HEK293 (cell line): ENCODE measurements at regions not wholly inside any gene's neighbourhood (a gene's known extent, or its start where the extent isn't known, plus 50 kb on each side); places are given as distances from the start of the nearest gene placed in this dataset.

Experiments used
- GLI2 ChIP-seq: fragments of 450-650 bp; formaldehyde crosslinking; IDR thresholded peaks from 2 replicates; pipeline ENCODE4; 2017; ENCODE audit warnings: missing biosample characterization, missing genetic modification characterization, low read depth, borderline replicate concordance
- PRDM1 ChIP-seq: fragments of 450-650 bp; formaldehyde crosslinking; IDR thresholded peaks from 2 replicates; pipeline ENCODE4; 2016; ENCODE audit warnings: missing biosample characterization, missing genetic modification characterization
- SP3 ChIP-seq: fragments of 450-650 bp; formaldehyde crosslinking; IDR thresholded peaks from 2 replicates; pipeline ENCODE4 v1.5.1; 2016; ENCODE audit warnings: missing biosample characterization, missing genetic modification characterization
- ZBTB17 ChIP-seq: fragments of 450-650 bp; formaldehyde crosslinking; IDR thresholded peaks from 2 replicates; pipeline ENCODE4 v1.5.1; 2016; ENCODE audit warnings: missing biosample characterization, missing genetic modification characterization
- ZNF157 ChIP-seq: fragments of 450-650 bp; formaldehyde crosslinking; IDR thresholded peaks from 2 replicates; pipeline ENCODE4 v1.5.1; 2016; ENCODE audit warnings: missing biosample characterization, missing genetic modification characterization
- ZNF211 ChIP-seq: fragments of 450-650 bp; formaldehyde crosslinking; IDR thresholded peaks from 2 replicates; pipeline ENCODE4 v1.5.1; 2016; ENCODE audit warnings: low read depth, missing biosample characterization, missing genetic modification characterization
- ZNF24 ChIP-seq: fragments of 450-650 bp; formaldehyde crosslinking; IDR thresholded peaks from 2 replicates; pipeline ENCODE4 v1.5.1; 2016; ENCODE audit warnings: missing biosample characterization, missing genetic modification characterization
- ZNF274 ChIP-seq, 2 experiments: fragments of 200-500 bp in 1 of 2; fragments of 450-650 bp in 1 of 2; sonication (Bioruptor generic) in 1 of 2; formaldehyde crosslinking in 1 of 2; IDR thresholded peaks; 2 replicates each; pipeline versions ENCODE4 v1.5.1 to v1.6.1; 2014 to 2016; ENCODE audit warnings: borderline replicate concordance in 1 of 2, inconsistent platforms in 1 of 2, low read length in 1 of 2, missing biosample characterization in 1 of 2, missing genetic modification characterization in 1 of 2
- ZNF558 ChIP-seq: fragments of 450-650 bp; formaldehyde crosslinking; IDR thresholded peaks from 2 replicates; pipeline ENCODE4 v1.5.1; 2016; ENCODE audit warnings: missing biosample characterization, missing genetic modification characterization
- ZNF596 ChIP-seq: fragments of 450-650 bp; IDR thresholded peaks from 2 replicates; pipeline ENCODE4 v1.5.0; 2018; ENCODE audit warnings: missing biosample characterization, mild to moderate bottlenecking, missing genetic modification characterization, moderate library complexity
- ZNF830 ChIP-seq: fragments of 450-650 bp; IDR thresholded peaks from 2 replicates; pipeline ENCODE4 v1.5.0; 2018; ENCODE audit warnings: missing biosample characterization, missing genetic modification characterization, low read depth, mild to moderate bottlenecking, moderate library complexity
- TF ChIP-seq, protein P1 (sequence below): fragments of 450-650 bp; formaldehyde crosslinking; IDR thresholded peaks from 2 replicates; pipeline ENCODE4 v1.5.1; 2016; ENCODE audit warnings: missing biosample characterization, missing genetic modification characterization
- TF ChIP-seq, protein P2 (sequence below): sonication (generic); formaldehyde crosslinking; IDR thresholded peaks from 2 replicates; pipeline ENCODE4 v1.8.1; 2022; ENCODE audit warnings: mild to moderate bottlenecking, moderate library complexity, missing genetic modification reagents
- TF ChIP-seq, protein P3 (sequence below): fragments of 450-650 bp; formaldehyde crosslinking; IDR thresholded peaks from 2 replicates; pipeline ENCODE4 v1.5.1; 2016; ENCODE audit warnings: missing biosample characterization, missing genetic modification characterization

DNA sequence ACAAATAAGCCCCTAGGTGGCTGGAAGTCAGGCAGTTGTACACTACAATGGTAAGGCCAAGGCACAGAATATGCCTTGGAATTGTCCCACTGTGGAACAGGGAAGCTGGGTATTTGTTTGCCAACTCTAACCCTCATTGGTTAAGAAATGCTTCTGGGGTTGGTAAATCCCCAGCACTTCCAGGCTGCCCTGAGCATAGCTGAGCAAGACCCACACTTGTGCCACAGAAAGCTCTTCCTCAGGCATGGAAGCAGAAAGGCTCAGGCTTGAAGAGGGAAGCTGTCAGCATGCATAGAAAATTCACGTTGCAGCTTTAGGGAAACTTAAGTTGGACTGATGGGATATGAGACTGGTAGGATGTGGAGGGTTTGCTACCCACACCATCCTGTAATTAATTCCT lies 86.9 kb upstream of the PLCL2 start:
- no peak for TF ChIP-seq SP3 (tag by site-specific recombination)
- TF ChIP-seq, protein P1, sequence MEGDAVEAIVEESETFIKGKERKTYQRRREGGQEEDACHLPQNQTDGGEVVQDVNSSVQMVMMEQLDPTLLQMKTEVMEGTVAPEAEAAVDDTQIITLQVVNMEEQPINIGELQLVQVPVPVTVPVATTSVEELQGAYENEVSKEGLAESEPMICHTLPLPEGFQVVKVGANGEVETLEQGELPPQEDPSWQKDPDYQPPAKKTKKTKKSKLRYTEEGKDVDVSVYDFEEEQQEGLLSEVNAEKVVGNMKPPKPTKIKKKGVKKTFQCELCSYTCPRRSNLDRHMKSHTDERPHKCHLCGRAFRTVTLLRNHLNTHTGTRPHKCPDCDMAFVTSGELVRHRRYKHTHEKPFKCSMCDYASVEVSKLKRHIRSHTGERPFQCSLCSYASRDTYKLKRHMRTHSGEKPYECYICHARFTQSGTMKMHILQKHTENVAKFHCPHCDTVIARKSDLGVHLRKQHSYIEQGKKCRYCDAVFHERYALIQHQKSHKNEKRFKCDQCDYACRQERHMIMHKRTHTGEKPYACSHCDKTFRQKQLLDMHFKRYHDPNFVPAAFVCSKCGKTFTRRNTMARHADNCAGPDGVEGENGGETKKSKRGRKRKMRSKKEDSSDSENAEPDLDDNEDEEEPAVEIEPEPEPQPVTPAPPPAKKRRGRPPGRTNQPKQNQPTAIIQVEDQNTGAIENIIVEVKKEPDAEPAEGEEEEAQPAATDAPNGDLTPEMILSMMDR: no peak
- TF ChIP-seq ZNF558 (tag by site-specific recombination): no peak
- TF ChIP-seq ZNF274 (IDR thresholded peaks at IDR 0.05; ENCODE audit: low read length): no peak
- no peak for TF ChIP-seq ZNF274 (tag by site-specific recombination; IDR thresholded peaks at IDR 0.05; ENCODE audit: borderline replicate concordance)
- no peak for TF ChIP-seq ZNF24
- TF ChIP-seq PRDM1: no peak
- TF ChIP-seq, protein P2, sequence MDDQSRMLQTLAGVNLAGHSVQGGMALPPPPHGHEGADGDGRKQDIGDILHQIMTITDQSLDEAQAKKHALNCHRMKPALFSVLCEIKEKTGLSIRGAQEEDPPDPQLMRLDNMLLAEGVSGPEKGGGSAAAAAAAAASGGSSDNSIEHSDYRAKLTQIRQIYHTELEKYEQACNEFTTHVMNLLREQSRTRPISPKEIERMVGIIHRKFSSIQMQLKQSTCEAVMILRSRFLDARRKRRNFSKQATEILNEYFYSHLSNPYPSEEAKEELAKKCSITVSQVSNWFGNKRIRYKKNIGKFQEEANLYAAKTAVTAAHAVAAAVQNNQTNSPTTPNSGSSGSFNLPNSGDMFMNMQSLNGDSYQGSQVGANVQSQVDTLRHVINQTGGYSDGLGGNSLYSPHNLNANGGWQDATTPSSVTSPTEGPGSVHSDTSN (CRISPR knock-in tag): no peak
- no peak for TF ChIP-seq ZBTB17 (tag by site-specific recombination)
- TF ChIP-seq ZNF157 (tag by site-specific recombination): no peak
- TF ChIP-seq ZNF830 (tag by site-specific recombination): no peak
- TF ChIP-seq, protein P3, sequence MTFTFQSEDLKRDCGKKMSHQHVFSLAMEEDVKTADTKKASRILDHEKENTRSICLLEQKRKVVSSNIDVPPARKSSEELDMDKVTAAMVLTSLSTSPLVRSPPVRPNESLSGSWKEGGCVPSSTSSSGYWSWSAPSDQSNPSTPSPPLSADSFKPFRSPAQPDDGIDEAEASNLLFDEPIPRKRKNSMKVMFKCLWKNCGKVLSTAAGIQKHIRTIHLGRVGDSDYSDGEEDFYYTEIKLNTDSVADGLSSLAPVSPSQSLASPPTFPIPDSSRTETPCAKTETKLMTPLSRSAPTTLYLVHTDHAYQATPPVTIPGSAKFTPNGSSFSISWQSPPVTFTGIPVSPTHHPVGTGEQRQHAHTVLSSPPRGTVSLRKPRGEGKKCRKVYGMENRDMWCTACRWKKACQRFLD (tag by site-specific recombination): no peak
- TF ChIP-seq ZNF211 (tag by site-specific recombination): no peak
- TF ChIP-seq ZNF596: no peak
- TF ChIP-seq GLI2 (tag by site-specific recombination): no peak
